ENCODE measurements at regions not wholly inside any gene's neighbourhood (a gene's known extent, or its start where the extent isn't known, plus 50 kb on each side); places are given as distances from the start of the nearest gene placed in this dataset.
"Not testable (repeated sequence)": the region's sequence is repeated elsewhere in the genome, so short reads cannot be mapped to it uniquely, and the experiment has no call there.

- no peak for DNase-seq
These were observed 961.2 kb downstream of the TMEM121 start for GRCh38 chr14:106487600-106487999.

GRCh38 chr14:106488291-106488690, 961.9 kb downstream of the TMEM121 start:
- DNase-seq, result no peak

GRCh38 chr14:106489112-106489881, 962.9 kb downstream of the TMEM121 start:
- DNase-seq, result no peak

- DNase-seq, result no peak
These were observed 964.1 kb downstream of the TMEM121 start for GRCh38 chr14:106490442-106490841.

GRCh38 chr14:106491851-106492250, 965.5 kb downstream of the TMEM121 start:
- DNase-seq, result no peak

GRCh38 chr14:106493962-106494823, 967.8 kb downstream of the TMEM121 start:
- DNase-seq, result no peak

- DNase-seq, result no peak
These were observed 974.2 kb downstream of the TMEM121 start for GRCh38 chr14:106500571-106500970.

GRCh38 chr14:106501898-106502297, 975.5 kb downstream of the TMEM121 start:
- DNase-seq, result no peak

GRCh38 chr14:106505366-106505765, 979.0 kb downstream of the TMEM121 start:
- no peak for DNase-seq

- no peak for DNase-seq
These were observed 980.5 kb downstream of the TMEM121 start for GRCh38 chr14:106506881-106507305.

GRCh38 chr14:106507354-106507753, 981.0 kb downstream of the TMEM121 start:
- DNase-seq, result no peak

GRCh38 chr14:106508216-106508615, 981.8 kb downstream of the TMEM121 start:
- no peak for DNase-seq

- no peak for DNase-seq
These were observed 982.8 kb downstream of the TMEM121 start for GRCh38 chr14:106509176-106509575.

GRCh38 chr14:106509807-106510206, 983.4 kb downstream of the TMEM121 start:
- DNase-seq, result no peak

- DNase-seq, result no peak
These were observed 984.8 kb downstream of the TMEM121 start for GRCh38 chr14:106511006-106511799.

- DNase-seq, result no peak
These were observed 985.4 kb downstream of the TMEM121 start for GRCh38 chr14:106511800-106512198.

- DNase-seq, result no peak
These were observed 986.9 kb downstream of the TMEM121 start for GRCh38 chr14:106513302-106513701.

GRCh38 chr14:106518054-106518943, 991.9 kb downstream of the TMEM121 start:
- DNase-seq, result no peak

- DNase-seq, result not testable (repeated sequence)
These were observed 995.7 kb downstream of the TMEM121 start for GRCh38 chr14:106522118-106522517.

- DNase-seq, result no peak
These were observed 996.6 kb downstream of the TMEM121 start for GRCh38 chr14:106522990-106523389.

- DNase-seq, result no peak
These were observed 1002.3 kb downstream of the TMEM121 start for GRCh38 chr14:106528717-106529116.

- DNase-seq, result no peak
These were observed 1003.6 kb downstream of the TMEM121 start for GRCh38 chr14:106530031-106530422.

All from NCI-H524 treated with DMSO at 0.1 percent for 48 hours (cell line).